A549 (cell line): ENCODE measurements at regions not wholly inside any gene's neighbourhood (a gene's known extent, or its start where the extent isn't known, plus 50 kb on each side); places are given as distances from the start of the nearest gene placed in this dataset.

Source experiments
- ATAC-seq, 2 experiments: fragments of 200-7000 bp in 1 of 2; fragments of >200 bp in 1 of 2; cut with Nextera tagmentation in 1 of 2; cut with Tn5 transposase in 1 of 2; 3 replicates each; pipeline versions ENCODE4 v1.8.0 to v1.9.1; 2018 to 2020; ENCODE audit warnings: mild to moderate bottlenecking in 1 of 2, moderate library complexity in 1 of 2
- CTCF ChIA-PET: fragments of 300-600 bp; sonication (Branson Sonifier 250); formaldehyde crosslinking; extraction: SDS; loops from one replicate; lab custom pipeline; 2021; ENCODE audit warnings: antibody characterized with exemption, inconsistent platforms; lab: Yijun Ruan, JAX
- POLR2A ChIA-PET: fragments of 350-600 bp; formaldehyde crosslinking; extraction: SDS; loops from one replicate; lab custom pipeline; 2021; ENCODE audit warnings: antibody characterized with exemption, inconsistent platforms; lab: Yijun Ruan, JAX
- DNase-seq, 2 experiments: peaks; one replicate each; pipeline versions ENCODE4 v3.0.0 to v3.0.0-alpha.2; 2011 to 2016; ENCODE audit warnings: low read depth in 1 of 2, low spot score in 1 of 2
- FAIRE-seq: peaks from 2 replicates; lab custom pipeline; 2011; peaks lifted over from hg19 to GRCh38; lab: Jason Lieb, UNC
- H3K27ac ChIP-seq, 2 experiments: fragments of >200 bp; sonication (Bioruptor Twin); formaldehyde crosslinking; 3 replicates each; pipeline ENCODE4 v1.5.1; 2016 to 2017
- H3K4me1 ChIP-seq: fragments of >200 bp; sonication (Bioruptor Twin); formaldehyde crosslinking; 3 replicates; pipeline ENCODE4 v1.6.1; 2016
- H3K4me2 ChIP-seq: fragments of >200 bp; sonication (Bioruptor Twin); formaldehyde crosslinking; 3 replicates; pipeline ENCODE4 v1.6.1; 2016
- H3K4me3 ChIP-seq: fragments of >200 bp; sonication (Bioruptor Twin); formaldehyde crosslinking; 3 replicates; pipeline ENCODE4 v1.5.1; 2016
- H3K9me3 ChIP-seq: fragments of >200 bp; sonication (Bioruptor Twin); formaldehyde crosslinking; 3 replicates; pipeline ENCODE4 v1.6.1; 2016
- CBX2 ChIP-seq: fragments of 200-600 bp; sonication (generic); IDR thresholded peaks from 2 replicates; pipeline ENCODE4 v1.6.1; 2016; ENCODE audit warnings: low read depth, mild to moderate bottlenecking, borderline replicate concordance
- HDAC2 ChIP-seq: fragments of 200-600 bp; sonication (generic); IDR thresholded peaks from 2 replicates; pipeline ENCODE4 v1.6.1; 2016
- HOXB5 ChIP-seq: fragments of 250-450 bp; sonication (Bioruptor Pico); IDR thresholded peaks from 2 replicates; pipeline ENCODE4 v1.5.0; 2020; ENCODE audit warnings: mild to moderate bottlenecking, moderate library complexity
- MAFK ChIP-seq: fragments of 450-650 bp; IDR thresholded peaks from 2 replicates; pipeline ENCODE4 v1.6.1; 2014; ENCODE audit not compliant: partially characterized antibody
- MYC ChIP-seq: IDR thresholded peaks from 2 replicates; pipeline ENCODE4 v1.6.1; 2012; ENCODE audit warnings: mild to moderate bottlenecking, inconsistent platforms, low read length, improper control_type of control experiment, borderline replicate concordance
- PHF8 ChIP-seq: fragments of 200-600 bp; sonication (generic); IDR thresholded peaks from 2 replicates; pipeline ENCODE4 v1.6.1; 2016; ENCODE audit warnings: low read depth, mild to moderate bottlenecking, antibody characterized with exemption, moderate library complexity, borderline replicate concordance
- POLR2A ChIP-seq: IDR thresholded peaks from 2 replicates; pipeline ENCODE4 v1.6.1; 2012; ENCODE audit warnings: mild to moderate bottlenecking, low read length
- TFCP2L1 ChIP-seq: fragments of 250-450 bp; sonication (Bioruptor Pico); IDR thresholded peaks from 2 replicates; pipeline ENCODE4 v1.5.0; 2021; ENCODE audit warnings: mild to moderate bottlenecking
- TP53 ChIP-seq: fragments of 250-450 bp; sonication (Bioruptor Pico); IDR thresholded peaks from 2 replicates; pipeline ENCODE4 v1.5.0; 2021; ENCODE audit warnings: mild to moderate bottlenecking, moderate library complexity
- ZFP36 ChIP-seq: fragments of 450-650 bp; IDR thresholded peaks from 2 replicates; pipeline ENCODE4 v1.6.1; 2014; ENCODE audit warnings: borderline replicate concordance; ENCODE audit not compliant: partially characterized antibody
- ZSCAN20 ChIP-seq: fragments of 250-450 bp; sonication (Bioruptor Pico); IDR thresholded peaks from 2 replicates; pipeline ENCODE4 v1.8.0; 2022; ENCODE audit warnings: mild to moderate bottlenecking, moderate library complexity
- WGBS: methylation state at CpG from one replicate; pipeline ENCODE4 v1.1.6; 2017; ENCODE audit errors: missing lambda C conversion rate; 5-methylcytosine and 5-hydroxymethylcytosine counted together
- TF ChIP-seq, protein P1 (sequence below): fragments of >200 bp; sonication (Bioruptor Twin); formaldehyde crosslinking; IDR thresholded peaks from 2 replicates; pipeline ENCODE4 v1.6.1; 2016
- TF ChIP-seq, protein P2 (sequence below): IDR thresholded peaks from 2 replicates; pipeline ENCODE4 v1.6.1; 2012
- TF ChIP-seq, protein P3 (sequence below): fragments of 250-450 bp; sonication (Bioruptor Pico); IDR thresholded peaks from 2 replicates; pipeline ENCODE4 v1.5.0; 2021; ENCODE audit warnings: mild to moderate bottlenecking, moderate library complexity, borderline replicate concordance
- TF ChIP-seq, protein P4 (sequence below): fragments of 250-450 bp; sonication (Bioruptor Pico); IDR thresholded peaks from 2 replicates; pipeline ENCODE4 v1.5.0; 2020; ENCODE audit warnings: low read depth, mild to moderate bottlenecking, moderate library complexity

DNA sequence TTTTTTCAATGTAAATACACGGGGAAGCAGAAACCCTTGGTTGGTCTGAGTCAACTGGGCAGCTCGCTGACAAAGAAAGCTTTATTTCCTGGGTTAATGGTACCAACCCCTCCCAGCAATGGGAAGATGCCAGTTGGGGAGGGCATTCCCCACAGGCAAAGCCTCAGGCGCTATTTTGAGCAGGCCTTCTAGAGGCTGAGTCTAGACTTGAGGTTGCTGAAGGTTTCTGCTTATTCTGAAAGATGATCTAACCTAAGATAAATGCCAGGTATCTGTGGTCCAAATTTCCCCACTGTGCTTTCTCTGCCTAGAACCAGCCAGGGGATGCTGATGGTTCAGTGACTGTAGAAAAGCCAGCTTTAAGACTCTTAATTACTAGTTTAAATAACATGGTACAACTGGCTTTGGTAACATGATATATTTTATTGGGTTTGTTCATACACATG lies 172.5 kb upstream of the JARID2 start:
- Histone ChIP-seq H3K4me1 (no peaks in the 10 kb centered on the region), H3K9me3 (no peaks in the 10 kb centered on the region), H3K4me2 (no peak overlapping the region), H3K4me3 (no peak overlapping the region), H3K27ac (no peak overlapping the region)
- TF ChIP-seq TP53 (CRISPR knock-in tag) (no peak), CBX2 (no peak), MYC (no peak)
- TF ChIP-seq, protein P1, sequence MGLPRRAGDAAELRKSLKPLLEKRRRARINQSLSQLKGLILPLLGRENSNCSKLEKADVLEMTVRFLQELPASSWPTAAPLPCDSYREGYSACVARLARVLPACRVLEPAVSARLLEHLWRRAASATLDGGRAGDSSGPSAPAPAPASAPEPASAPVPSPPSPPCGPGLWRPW, result no peak
- DNase-seq (no peak), ATAC-seq (no peak), FAIRE-seq (no peak)
- ChIA-PET CTCF (interaction anchor here (0.6 kb wide), 1 partner anchor 203 kb away, joined by 3 read pairs; no protein-coding TSS in a partner anchor), POLR2A (no interaction called here)
- 50% methylated on average over 1 of the region's 3 CpGs for WGBS

DNA sequence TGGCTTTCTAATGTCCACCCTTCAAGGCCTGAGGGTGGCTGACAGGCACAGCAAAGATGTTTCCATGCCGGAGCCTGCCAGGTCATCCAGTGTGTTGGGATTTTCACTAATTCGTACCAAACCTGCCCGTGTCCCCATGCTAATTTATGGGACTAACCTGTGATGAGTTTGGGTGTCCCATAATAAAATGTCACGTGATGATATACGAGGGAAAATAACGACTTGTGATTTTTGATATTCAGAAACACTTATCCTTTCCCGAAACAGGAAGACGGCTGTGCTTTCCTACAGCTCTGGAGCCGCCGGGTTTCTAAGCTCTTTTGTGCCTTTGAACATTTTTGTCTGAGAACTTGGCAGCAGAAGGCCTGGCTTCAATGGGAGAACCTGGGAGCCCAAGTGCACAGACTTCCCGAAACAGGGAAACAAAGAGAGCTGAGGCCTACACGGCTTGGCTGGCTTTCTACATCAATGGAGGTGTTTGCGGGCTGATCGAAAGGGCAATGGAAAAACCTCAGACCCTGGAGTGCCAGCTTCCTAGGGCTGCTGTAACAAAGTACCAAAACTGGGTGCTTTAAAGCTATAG lies 171.9 kb upstream of the JARID2 start:
- 82% methylated on average over 14 of the region's 14 CpGs for WGBS

DNA sequence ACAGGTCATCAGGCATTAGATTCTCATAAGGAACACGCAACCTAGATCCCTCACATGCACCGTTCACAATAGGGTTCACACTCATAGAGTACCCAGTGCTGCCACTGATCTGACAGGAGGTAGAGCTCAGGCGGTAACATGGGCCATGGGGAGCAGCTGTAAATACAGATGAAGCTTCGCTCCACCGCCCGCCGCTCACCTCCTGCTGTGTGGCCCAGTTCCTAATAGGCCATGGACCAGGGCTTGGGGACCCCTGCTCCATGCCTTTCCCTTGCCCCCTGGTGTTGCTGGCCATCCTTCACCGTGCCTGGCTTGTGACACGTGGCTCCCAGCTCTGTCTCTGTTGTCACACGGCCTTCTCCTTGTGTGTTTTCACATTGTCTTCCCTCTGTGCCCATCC lies 171.1 kb upstream of the JARID2 start:
- WGBS, result 94% methylated on average over 10 of the region's 10 CpGs
- no peak overlapping the region for H3K4me3 ChIP-seq
- no peak for ATAC-seq
- no peak for FAIRE-seq
- TF ChIP-seq, protein P2, sequence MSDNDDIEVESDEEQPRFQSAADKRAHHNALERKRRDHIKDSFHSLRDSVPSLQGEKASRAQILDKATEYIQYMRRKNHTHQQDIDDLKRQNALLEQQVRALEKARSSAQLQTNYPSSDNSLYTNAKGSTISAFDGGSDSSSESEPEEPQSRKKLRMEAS, result no peak
- TF ChIP-seq MAFK (no peak), ZFP36 (no peak), HOXB5 (CRISPR knock-in tag) (no peak), PHF8 (no peak), HDAC2 (no peak)
- TF ChIP-seq, protein P3, sequence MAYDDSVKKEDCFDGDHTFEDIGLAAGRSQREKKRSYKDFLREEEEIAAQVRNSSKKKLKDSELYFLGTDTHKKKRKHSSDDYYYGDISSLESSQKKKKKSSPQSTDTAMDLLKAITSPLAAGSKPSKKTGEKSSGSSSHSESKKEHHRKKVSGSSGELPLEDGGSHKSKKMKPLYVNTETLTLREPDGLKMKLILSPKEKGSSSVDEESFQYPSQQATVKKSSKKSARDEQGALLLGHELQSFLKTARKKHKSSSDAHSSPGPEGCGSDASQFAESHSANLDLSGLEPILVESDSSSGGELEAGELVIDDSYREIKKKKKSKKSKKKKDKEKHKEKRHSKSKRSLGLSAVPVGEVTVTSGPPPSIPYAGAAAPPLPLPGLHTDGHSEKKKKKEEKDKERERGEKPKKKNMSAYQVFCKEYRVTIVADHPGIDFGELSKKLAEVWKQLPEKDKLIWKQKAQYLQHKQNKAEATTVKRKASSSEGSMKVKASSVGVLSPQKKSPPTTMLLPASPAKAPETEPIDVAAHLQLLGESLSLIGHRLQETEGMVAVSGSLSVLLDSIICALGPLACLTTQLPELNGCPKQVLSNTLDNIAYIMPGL (CRISPR knock-in tag), result no peak
- H3K27ac ChIP-seq, result no peak overlapping the region
- POLR2A ChIA-PET, result no interaction called here
- CTCF ChIA-PET, result no interaction called here
- H3K9me3 ChIP-seq, result no peaks in the 10 kb centered on the region
- no peak overlapping the region for H3K4me2 ChIP-seq
- no peak for DNase-seq
- no peaks in the 10 kb centered on the region for H3K4me1 ChIP-seq

More for the DNA sequence above, 171.9 kb upstream of the JARID2 start:
- DNase-seq (no peak), ATAC-seq (no peak), FAIRE-seq (no peak)
- H3K4me3 ChIP-seq, result no peak overlapping the region
- ChIA-PET CTCF (interaction anchor here (0.7 kb wide), 1 partner anchor 113 kb away, joined by 3 read pairs; no protein-coding TSS in a partner anchor), POLR2A (no interaction called here)
- no peak overlapping the region for H3K4me2 ChIP-seq
- TF ChIP-seq ZSCAN20 (CRISPR knock-in tag), result no peak
- no peak for TF ChIP-seq MYC
- TF ChIP-seq POLR2A, result no peak
- TF ChIP-seq, protein P4, sequence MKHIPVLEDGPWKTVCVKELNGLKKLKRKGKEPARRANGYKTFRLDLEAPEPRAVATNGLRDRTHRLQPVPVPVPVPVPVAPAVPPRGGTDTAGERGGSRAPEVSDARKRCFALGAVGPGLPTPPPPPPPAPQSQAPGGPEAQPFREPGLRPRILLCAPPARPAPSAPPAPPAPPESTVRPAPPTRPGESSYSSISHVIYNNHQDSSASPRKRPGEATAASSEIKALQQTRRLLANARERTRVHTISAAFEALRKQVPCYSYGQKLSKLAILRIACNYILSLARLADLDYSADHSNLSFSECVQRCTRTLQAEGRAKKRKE (CRISPR knock-in tag), result no peak
- no peaks in the 10 kb centered on the region for H3K4me1 ChIP-seq
- no peaks in the 10 kb centered on the region for H3K9me3 ChIP-seq
- no peak overlapping the region for H3K27ac ChIP-seq

DNA sequence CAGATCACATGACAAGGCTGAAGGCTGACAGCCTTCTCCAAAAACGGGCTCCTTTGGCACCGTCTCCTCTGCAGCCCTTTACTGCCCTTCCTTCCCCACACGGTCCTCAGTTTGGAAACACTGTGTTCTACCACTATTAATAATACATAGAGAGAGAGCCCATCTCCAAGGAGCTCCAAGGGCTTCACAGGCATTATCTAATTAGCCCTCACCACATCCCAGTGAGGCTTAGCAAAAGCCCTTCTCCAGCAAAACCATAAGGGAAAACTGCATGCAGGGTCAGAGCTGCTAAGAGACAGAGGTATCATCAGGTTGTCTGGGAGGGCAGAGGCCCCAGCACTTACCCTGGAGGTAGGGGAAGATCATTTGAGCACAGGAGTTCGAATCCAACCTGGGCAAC lies 169.3 kb upstream of the JARID2 start:
- ChIA-PET CTCF (interaction anchor here (1.6 kb wide), 1 partner anchor 16 kb away, joined by 4 read pairs; no protein-coding TSS in a partner anchor), POLR2A (no interaction called here)
- H3K4me3 ChIP-seq, result no peak overlapping the region
- no peaks in the 10 kb centered on the region for H3K4me1 ChIP-seq
- no peak for DNase-seq
- H3K9me3 ChIP-seq, result no peaks in the 10 kb centered on the region
- WGBS, result 52% methylated on average over 4 of the region's 4 CpGs
- H3K4me2 ChIP-seq, result no peak overlapping the region
- ATAC-seq, result no peak
- TF ChIP-seq, protein P1, result no peak
- no peak for TF ChIP-seq TFCP2L1 (CRISPR knock-in tag)
- no peak for FAIRE-seq
- H3K27ac ChIP-seq, result no peak overlapping the region
